NCI-H774 (cell line): ENCODE measurements at regions not wholly inside any gene's neighbourhood (a gene's known extent, or its start where the extent isn't known, plus 50 kb on each side); places are given as distances from the start of the nearest gene placed in this dataset.
"Not testable (repeated sequence)": the region's sequence is repeated elsewhere in the genome, so short reads cannot be mapped to it uniquely, and the experiment has no call there.

Experiments used
- DNase-seq: peaks from one replicate; lab custom pipeline; 2025; lab: John Stamatoyannopoulos, UW

- DNase-seq, result no peak
Observed at GRCh38 chr3:146757759-146758158, 152.6 kb upstream of the PLSCR5 start.

GRCh38 chr3:146750196-146750595 lies 145.1 kb upstream of the PLSCR5 start:
- no peak for DNase-seq

DNA sequence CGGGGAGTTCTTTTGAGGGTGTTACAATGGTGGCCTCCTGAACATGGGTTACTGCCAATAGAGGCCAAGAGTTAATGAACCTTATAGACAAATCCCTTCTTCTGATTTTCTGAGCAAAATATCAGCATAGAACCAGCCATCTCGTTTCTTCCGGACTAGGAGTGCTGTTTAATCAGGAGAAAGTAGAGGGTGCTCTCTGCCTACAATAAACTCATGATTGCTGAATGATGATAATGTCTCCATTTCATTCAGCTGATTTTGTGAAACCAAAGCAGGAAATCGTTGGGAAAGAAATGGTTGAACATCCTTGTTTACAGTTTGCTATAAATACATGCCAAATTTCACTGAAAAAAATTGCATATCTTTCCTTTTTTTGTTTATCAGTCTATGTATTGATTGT lies 142.8 kb upstream of the PLSCR5 start:
- no peak for DNase-seq

DNA sequence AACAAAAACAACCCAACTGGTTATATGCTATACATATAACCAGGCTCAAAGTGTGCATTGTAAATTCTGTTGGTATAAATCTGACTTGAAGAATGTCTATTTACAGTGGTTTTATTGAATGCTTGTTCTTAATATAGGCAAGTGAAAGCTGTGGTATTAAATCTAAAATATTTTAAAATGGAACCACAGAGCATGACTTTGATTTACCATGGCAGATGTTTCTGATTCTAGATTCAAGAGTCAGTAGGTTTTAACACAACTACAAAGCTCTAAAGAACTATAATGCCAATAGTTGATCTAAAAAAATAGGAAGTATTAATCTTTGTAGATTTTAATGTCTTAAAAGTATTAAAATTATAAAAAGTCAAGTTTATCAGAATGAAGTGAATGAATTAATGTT lies 141.9 kb upstream of the PLSCR5 start:
- no peak for DNase-seq

- DNase-seq, result no peak
Observed at GRCh38 chr3:146746190-146746589, 141.0 kb upstream of the PLSCR5 start.

DNA sequence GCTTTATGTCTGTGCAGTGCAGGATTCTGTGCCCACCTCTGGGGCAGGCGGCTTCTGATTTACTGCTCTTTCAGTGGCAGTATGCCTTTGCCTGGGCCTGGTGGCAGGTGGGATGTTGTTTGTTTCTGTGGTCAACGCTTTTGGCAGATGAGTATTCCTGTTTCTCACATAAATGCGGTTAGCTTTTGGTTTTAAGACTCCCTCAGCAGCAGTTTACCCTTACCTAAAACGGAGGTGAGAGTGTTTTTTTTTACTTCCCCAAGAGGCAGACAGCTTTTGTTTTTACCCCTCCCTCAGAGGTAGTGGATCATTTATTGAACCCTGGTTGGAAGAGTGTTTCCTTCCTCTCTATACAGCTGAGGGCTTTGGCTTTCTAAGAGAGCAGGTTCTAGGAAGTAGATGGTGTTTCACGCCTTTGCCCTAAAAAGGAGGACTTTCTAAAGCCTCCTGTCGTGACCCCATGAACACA lies 134.1 kb upstream of the PLSCR5 start:
- no peak for DNase-seq

DNA sequence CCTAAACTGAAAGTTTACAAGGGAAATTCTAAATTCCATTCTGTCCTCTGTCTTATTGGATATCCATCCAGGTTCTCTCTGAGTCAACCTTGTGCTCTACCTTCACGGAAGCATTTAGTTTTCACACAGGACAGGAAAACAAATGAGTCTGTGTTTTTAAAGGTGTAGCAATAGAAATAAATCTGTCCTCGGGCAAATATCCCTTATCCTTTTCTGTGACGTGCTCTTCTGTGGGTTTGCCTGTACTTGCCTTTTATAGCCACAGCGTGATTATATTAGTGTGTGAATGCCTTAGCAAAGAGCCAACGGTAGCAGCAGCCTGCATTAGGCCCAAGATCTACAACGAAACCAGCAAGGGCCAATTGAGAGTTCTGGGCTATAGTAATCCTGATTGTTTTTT lies 127.2 kb upstream of the PLSCR5 start:
- DNase-seq, result no peak

DNA sequence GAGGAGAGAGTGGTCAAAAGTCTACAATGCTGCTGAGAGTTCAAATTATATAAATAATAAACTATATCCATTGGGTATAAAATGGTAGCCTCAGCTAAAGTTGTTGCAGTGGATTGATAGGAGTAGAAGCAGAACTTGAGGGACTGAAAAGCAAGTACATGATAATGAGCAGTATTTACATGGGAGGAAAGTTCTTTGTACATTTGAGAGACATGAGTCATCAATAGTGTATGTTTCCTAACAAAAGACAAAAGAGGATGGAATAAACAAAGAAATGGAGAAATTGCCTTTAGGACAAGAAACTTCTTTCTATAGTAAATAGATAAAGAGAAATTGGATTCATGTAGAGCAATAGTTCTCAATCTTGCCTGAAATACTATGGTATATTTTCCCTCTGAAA lies 110.0 kb upstream of the PLSCR5 start:
- no peak for DNase-seq

- DNase-seq, result no peak
Observed at GRCh38 chr3:146712806-146713205, 107.7 kb upstream of the PLSCR5 start.

DNA sequence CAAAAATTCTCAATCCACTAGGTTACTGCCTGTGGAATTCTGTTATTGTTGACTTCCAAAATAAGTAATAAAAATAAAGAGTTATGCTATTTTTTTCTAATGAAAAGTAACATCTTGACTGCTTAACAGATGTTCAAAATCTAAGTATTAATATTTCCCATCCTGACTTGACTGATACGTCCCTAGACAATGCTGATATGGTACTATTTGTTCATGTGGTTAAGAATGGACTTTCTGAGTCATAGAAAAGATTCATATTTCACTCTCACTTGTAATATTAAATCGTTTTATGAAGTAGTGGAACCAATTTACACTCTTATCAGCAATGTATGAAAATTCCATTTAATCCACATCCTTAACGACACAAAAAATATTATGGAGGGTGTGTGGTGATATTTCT lies 104.8 kb upstream of the PLSCR5 start:
- DNase-seq, result no peak

DNA sequence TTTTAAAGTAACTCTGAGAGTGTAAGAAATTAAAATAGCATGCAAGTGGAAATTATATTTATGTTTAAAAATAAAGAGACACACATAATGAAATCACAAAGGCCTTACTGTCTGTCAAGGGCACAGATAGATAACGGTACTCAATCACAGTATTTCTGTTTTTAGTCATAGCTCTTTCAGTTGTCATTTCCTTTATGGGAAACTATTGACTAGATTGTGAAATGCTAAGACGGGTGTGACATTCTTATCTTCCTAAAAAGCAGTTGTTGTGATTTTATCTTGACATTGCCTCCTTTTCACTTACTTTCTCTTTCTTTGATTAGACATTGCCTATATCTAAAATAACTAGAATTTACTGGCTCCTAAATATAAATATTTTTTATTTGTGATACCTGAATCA lies 100.1 kb upstream of the PLSCR5 start:
- no peak for DNase-seq

GRCh38 chr3:146702237-146702636 lies 97.1 kb upstream of the PLSCR5 start:
- DNase-seq, result no peak

GRCh38 chr3:146701246-146701645 lies 96.1 kb upstream of the PLSCR5 start:
- DNase-seq, result no peak

DNA sequence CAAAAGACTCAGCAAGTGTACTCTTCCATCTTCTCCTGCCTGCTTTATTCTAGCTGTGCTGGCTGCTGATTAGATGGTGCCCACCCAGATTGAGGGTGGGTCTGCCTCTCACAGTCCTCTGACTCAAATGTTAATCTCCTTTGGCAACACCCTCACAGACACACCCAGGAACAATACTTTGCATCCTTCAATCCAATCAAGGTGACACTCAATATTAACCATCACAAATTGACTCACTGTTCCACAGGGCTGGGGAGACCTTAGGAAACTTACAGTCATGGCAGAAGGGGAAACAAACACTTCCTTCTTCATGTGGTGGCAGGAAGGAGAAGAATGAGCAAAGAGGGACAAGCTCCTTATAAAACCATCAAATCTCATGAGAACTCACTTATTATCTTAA lies 94.9 kb upstream of the PLSCR5 start:
- DNase-seq, result not testable (repeated sequence)

GRCh38 chr3:146692254-146692653 lies 87.1 kb upstream of the PLSCR5 start:
- DNase-seq, result no peak

- DNase-seq, result no peak
Observed at GRCh38 chr3:146685050-146685814, 80.1 kb upstream of the PLSCR5 start.

DNA sequence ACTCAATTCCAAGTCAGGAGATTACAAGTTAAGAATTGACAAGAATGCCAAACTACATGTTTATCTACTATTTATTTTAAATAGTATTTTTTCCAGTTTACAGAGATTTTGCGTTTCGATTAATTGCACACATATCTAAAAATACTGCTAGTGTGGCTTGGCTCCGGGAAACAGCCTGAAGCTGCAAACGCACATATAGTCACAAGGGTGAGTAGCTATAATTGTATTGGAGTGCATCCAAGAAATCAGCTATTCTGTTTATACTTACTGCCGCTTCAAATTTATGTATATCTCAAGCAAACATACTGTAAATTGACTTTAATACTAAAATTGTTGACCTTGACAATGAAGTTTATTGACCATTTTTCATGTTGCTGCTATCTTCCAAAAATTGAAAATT lies 77.0 kb upstream of the PLSCR5 start:
- DNase-seq, result peak; percentile 71

DNA sequence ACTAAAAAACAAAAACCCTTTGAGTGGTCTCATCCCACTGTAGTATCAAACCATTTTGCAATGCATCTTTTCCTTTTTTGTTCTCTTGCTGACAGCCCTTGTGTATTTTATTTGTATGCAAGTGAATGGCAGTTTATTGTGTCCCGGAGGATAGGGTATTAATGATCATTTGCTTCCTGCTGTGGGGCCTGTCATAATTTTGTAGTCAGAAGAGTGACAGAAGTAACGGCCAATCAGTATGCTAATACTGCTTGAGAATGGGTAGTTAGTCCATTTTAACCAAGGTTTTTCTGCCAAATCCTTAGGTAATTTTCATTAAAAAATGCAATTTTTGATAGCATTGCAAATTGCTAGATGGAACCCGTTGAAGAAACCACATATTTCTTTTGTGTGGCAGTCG lies 75.5 kb upstream of the PLSCR5 start:
- no peak for DNase-seq

DNA sequence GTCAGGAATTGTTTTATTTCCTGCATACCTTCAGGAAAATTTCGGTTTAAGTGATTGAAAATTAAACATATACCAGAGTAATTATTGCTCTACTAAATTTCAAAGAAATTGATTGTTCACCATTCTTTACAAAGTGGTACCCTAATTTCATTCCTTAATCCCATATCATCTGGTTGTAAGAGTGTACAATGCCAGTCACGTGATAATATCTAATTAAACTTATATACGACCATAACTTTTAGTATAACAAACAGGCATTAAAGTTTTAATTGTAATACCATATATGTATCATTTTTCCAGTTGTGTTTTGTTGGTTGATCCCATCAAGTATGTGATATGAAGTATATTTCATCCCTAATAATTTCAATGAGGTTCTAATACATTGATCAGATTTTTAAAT lies 74.8 kb upstream of the PLSCR5 start:
- DNase-seq, result no peak

DNA sequence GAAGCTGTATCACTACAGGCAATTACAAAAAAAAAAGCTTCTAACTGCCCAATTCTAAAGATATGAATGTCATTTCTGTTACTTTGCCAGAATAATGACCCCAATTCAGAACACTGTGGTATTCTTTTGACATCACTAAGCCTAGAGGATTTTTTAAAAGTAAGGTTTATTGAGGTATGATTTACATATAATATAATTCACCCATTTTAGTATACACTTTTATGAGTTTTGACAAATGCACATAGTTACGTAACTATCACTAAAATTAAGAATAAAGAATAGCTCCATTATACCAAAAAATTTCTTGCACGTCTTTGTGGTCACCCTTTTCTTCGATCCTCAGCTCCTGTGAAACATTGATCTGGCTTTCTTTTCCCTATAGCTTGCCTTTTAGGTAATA lies 74.0 kb upstream of the PLSCR5 start:
- no peak for DNase-seq

GRCh38 chr3:146672941-146673340 lies 67.8 kb upstream of the PLSCR5 start:
- DNase-seq, result no peak

DNA sequence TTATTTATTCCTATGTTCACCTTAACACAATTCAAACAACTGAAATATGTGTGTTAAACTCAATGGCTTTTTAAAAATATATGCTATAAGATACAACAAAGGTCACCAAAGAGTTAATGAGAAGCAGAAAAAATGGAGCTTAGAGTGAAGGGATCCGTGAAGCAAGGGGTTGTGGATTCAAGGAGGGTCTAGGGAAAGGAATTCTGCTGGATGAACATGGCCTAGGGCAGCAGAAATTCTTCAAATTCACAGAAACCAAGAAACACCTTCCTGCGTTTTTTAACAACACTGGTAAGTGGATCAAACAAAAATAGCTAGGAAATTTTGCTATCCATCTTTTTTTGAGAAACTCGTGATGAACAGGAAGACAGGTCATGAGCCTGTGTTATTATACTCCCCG lies 59.3 kb upstream of the PLSCR5 start:
- DNase-seq, result no peak

- no peak for DNase-seq
Observed at GRCh38 chr3:146658841-146659240, 53.7 kb upstream of the PLSCR5 start.

DNA sequence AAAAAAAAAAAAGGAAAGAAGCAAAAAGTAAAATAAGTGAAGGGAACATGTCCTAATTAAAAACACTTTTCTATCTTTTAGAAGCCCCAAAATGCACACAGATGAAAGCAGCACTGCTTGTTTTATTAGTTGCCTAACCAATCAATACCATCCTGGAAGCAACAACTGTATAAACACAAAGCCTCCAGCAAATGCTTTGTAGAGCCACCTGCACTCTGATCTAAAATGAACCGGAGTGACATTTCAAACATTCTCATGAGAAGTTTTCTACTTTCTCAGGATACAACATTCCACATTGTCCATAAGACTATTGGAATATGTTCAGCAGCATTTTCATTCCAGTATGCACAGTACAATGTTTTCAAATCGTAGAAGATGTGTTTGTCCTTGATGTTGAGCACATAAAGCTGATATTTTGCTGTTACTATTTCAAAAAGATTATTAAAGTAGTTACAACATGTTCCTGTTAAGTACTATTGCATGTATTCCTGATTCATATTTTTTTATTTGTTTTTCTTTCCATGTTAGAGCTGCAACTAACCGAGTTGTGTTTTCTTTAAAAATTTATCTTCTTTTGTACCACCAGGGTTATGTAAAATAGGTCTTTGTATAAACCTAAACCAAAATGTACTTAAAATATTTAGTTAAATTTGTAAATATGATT lies 50.3 kb upstream of the PLSCR5 start:
- no peak for DNase-seq
